ENCODE measurements at regions not wholly inside any gene's neighbourhood (a gene's known extent, or its start where the extent isn't known, plus 50 kb on each side); places are given as distances from the start of the nearest gene placed in this dataset.

GRCh38 chr9:118038713-118039112 lies 334.5 kb downstream of the TLR4 start:
- Histone ChIP-seq H3K4me2 (ENCODE audit: insufficient read depth, low read length) (no peak overlapping the region), H3K79me2 (ENCODE audit: insufficient read depth, low read length) (no peaks in the 10 kb centered on the region), H3K27me3 (ENCODE audit: insufficient read depth, low read length) (no peaks in the 10 kb centered on the region), H3K36me3 (ENCODE audit: insufficient read depth, low read length) (no peaks in the 10 kb centered on the region), H3K9me3 (ENCODE audit: low read depth, low read length) (no peaks in the 10 kb centered on the region), H2AFZ (ENCODE audit: low read length) (no peak overlapping the region), H3K4me1 (ENCODE audit: insufficient read depth, low read length) (no peaks in the 10 kb centered on the region), H3K4me3 (ENCODE audit: insufficient read depth, low read length) (no peak overlapping the region), H4K20me1 (ENCODE audit: insufficient read depth, low read length) (no peaks in the 10 kb centered on the region), H3K27ac (ENCODE audit: low read depth, low read length) (no peak overlapping the region)
- no peak for TF ChIP-seq CTCF (IDR thresholded peaks at IDR 0.05; ENCODE audit: extremely low read depth, low read depth, low read length)
- no peak for DNase-seq (ENCODE audit: insufficient read length, low spot score, missing footprints)

- no peak overlapping the region for H2AFZ ChIP-seq (ENCODE audit: low read length)
- H4K20me1 ChIP-seq (ENCODE audit: insufficient read depth, low read length), result no peaks in the 10 kb centered on the region
- H3K4me2 ChIP-seq (ENCODE audit: insufficient read depth, low read length), result no peak overlapping the region
- TF ChIP-seq CTCF (IDR thresholded peaks at IDR 0.05; ENCODE audit: extremely low read depth, low read depth, low read length), result no peak
- DNase-seq (ENCODE audit: insufficient read length, low spot score, missing footprints), result no peak
- no peaks in the 10 kb centered on the region for H3K4me1 ChIP-seq (ENCODE audit: insufficient read depth, low read length)
- H3K27me3 ChIP-seq (ENCODE audit: insufficient read depth, low read length), result no peaks in the 10 kb centered on the region
- no peaks in the 10 kb centered on the region for H3K36me3 ChIP-seq (ENCODE audit: insufficient read depth, low read length)
- no peaks in the 10 kb centered on the region for H3K9me3 ChIP-seq (ENCODE audit: low read depth, low read length)
- no peaks in the 10 kb centered on the region for H3K79me2 ChIP-seq (ENCODE audit: insufficient read depth, low read length)
- H3K4me3 ChIP-seq (ENCODE audit: insufficient read depth, low read length), result no peak overlapping the region
- H3K27ac ChIP-seq (ENCODE audit: low read depth, low read length), result no peak overlapping the region
Observed at GRCh38 chr9:118058227-118058626, 354.0 kb downstream of the TLR4 start.

- no peak overlapping the region for H3K4me3 ChIP-seq (ENCODE audit: insufficient read depth, low read length)
- no peaks in the 10 kb centered on the region for H3K4me1 ChIP-seq (ENCODE audit: insufficient read depth, low read length)
- no peaks in the 10 kb centered on the region for H3K79me2 ChIP-seq (ENCODE audit: insufficient read depth, low read length)
- no peak for DNase-seq (ENCODE audit: insufficient read length, low spot score, missing footprints)
- H3K27ac ChIP-seq (ENCODE audit: low read depth, low read length), result no peak overlapping the region
- no peak overlapping the region for H3K4me2 ChIP-seq (ENCODE audit: insufficient read depth, low read length)
- no peaks in the 10 kb centered on the region for H4K20me1 ChIP-seq (ENCODE audit: insufficient read depth, low read length)
- no peaks in the 10 kb centered on the region for H3K36me3 ChIP-seq (ENCODE audit: insufficient read depth, low read length)
- H3K9me3 ChIP-seq (ENCODE audit: low read depth, low read length), result no peaks in the 10 kb centered on the region
- TF ChIP-seq CTCF (IDR thresholded peaks at IDR 0.05; ENCODE audit: extremely low read depth, low read depth, low read length), result no peak
- no peaks in the 10 kb centered on the region for H3K27me3 ChIP-seq (ENCODE audit: insufficient read depth, low read length)
- H2AFZ ChIP-seq (ENCODE audit: low read length), result no peak overlapping the region
Observed at GRCh38 chr9:118059484-118060278, 355.5 kb downstream of the TLR4 start.

GRCh38 chr9:118083161-118083560 lies 379.0 kb downstream of the TLR4 start:
- no peak for TF ChIP-seq CTCF (IDR thresholded peaks at IDR 0.05; ENCODE audit: extremely low read depth, low read depth, low read length)
- Histone ChIP-seq H3K79me2 (ENCODE audit: insufficient read depth, low read length) (no peaks in the 10 kb centered on the region), H3K4me2 (ENCODE audit: insufficient read depth, low read length) (no peak overlapping the region), H3K36me3 (ENCODE audit: insufficient read depth, low read length) (no peaks in the 10 kb centered on the region), H3K9me3 (ENCODE audit: low read depth, low read length) (no peaks in the 10 kb centered on the region), H3K4me3 (ENCODE audit: insufficient read depth, low read length) (no peak overlapping the region), H3K27me3 (ENCODE audit: insufficient read depth, low read length) (no peaks in the 10 kb centered on the region), H4K20me1 (ENCODE audit: insufficient read depth, low read length) (no peaks in the 10 kb centered on the region), H3K4me1 (ENCODE audit: insufficient read depth, low read length) (no peaks in the 10 kb centered on the region), H2AFZ (ENCODE audit: low read length) (no peak overlapping the region), H3K27ac (ENCODE audit: low read depth, low read length) (no peak overlapping the region)
- no peak for DNase-seq (ENCODE audit: insufficient read length, low spot score, missing footprints)
